GM23338 (cell line): ENCODE measurements at regions not wholly inside any gene's neighbourhood (a gene's known extent, or its start where the extent isn't known, plus 50 kb on each side); places are given as distances from the start of the nearest gene placed in this dataset.

Experiments
- CREB1 ChIP-seq: fragments of 250-450 bp; sonication (Bioruptor Pico); IDR thresholded peaks from 2 replicates; pipeline ENCODE4 v1.5.0; 2020; ENCODE audit warnings: low read depth, mild to moderate bottlenecking, moderate library complexity
- EZH2 ChIP-seq: fragments of 200-600 bp; sonication (generic); IDR thresholded peaks from one replicate; pipeline ENCODE4 v1.8.0; 2017; ENCODE audit warnings: antibody characterized with exemption, mild to moderate bottlenecking, low read depth; ENCODE audit not compliant: unreplicated experiment
- EZH2phosphoT487 ChIP-seq: fragments of 200-600 bp; sonication (generic); IDR thresholded peaks from one replicate; pipeline ENCODE4 v1.8.1; 2018; ENCODE audit warnings: antibody characterized with exemption; ENCODE audit not compliant: unreplicated experiment
- JUNB ChIP-seq: IDR thresholded peaks from one replicate; pipeline ENCODE4 v1.6.1; 2016; ENCODE audit warnings: antibody characterized with exemption; ENCODE audit not compliant: unreplicated experiment
- POLR2AphosphoS5 ChIP-seq: IDR thresholded peaks from 2 replicates; pipeline ENCODE4 v1.6.1; 2016; ENCODE audit warnings: antibody characterized with exemption, low read depth
- STAT1 ChIP-seq: IDR thresholded peaks from one replicate; pipeline ENCODE4 v1.6.1; 2016; ENCODE audit warnings: antibody characterized with exemption; ENCODE audit not compliant: unreplicated experiment
- ZNF114 ChIP-seq: fragments of 250-450 bp; sonication (Bioruptor Pico); IDR thresholded peaks from 2 replicates; pipeline ENCODE4 v1.5.0; 2020; ENCODE audit warnings: mild to moderate bottlenecking, moderate library complexity
- ZNF331 ChIP-seq: fragments of 250-450 bp; sonication (Bioruptor Pico); IDR thresholded peaks from 2 replicates; pipeline ENCODE4 v1.5.0; 2020; ENCODE audit warnings: low read depth, mild to moderate bottlenecking, moderate library complexity
- TF ChIP-seq, protein P1 (sequence below), 2 experiments: fragments of 200-600 bp in 1 of 2; sonication (generic) in 1 of 2; conservative IDR thresholded peaks; 2 replicates each; pipeline versions ENCODE4 v1.5.1 to v1.6.1; 2016 to 2017; ENCODE audit warnings: antibody characterized with exemption in 2 of 2, low read depth in 2 of 2, mild to moderate bottlenecking in 2 of 2, moderate library complexity in 1 of 2
- TF ChIP-seq, protein P2 (sequence below): IDR thresholded peaks from 2 replicates; pipeline ENCODE4 v1.6.1; 2016; ENCODE audit warnings: antibody characterized with exemption
- TF ChIP-seq, protein P3 (sequence below): IDR thresholded peaks from one replicate; pipeline ENCODE4 v1.6.1; 2018; ENCODE audit warnings: antibody characterized with exemption; ENCODE audit not compliant: unreplicated experiment
- TF ChIP-seq, protein P4 (sequence below): fragments of 250-450 bp; sonication (Bioruptor Pico); IDR thresholded peaks from 2 replicates; pipeline ENCODE4 v1.5.0; 2020; ENCODE audit warnings: mild to moderate bottlenecking, moderate library complexity

DNA sequence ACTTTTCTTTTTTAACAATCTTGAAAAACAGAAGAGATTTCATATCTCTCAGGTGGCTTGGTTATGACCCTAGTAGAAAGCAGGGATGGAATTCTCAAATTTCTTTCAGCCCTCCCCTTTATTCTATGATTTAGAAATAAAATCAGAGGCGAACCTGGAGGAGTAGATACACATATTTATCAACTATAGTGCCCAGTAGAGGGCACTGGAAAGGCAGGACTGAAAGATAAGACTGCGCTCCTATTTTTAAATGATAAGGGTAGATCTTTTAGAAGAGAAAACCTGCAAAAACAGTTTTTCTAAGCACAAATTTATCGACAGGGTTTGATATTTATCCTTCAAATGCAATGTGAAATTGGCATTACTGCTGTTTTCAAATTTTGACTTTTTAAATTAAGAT lies 1296.6 kb downstream of the EPHA7 start:
- TF ChIP-seq, protein P1, sequence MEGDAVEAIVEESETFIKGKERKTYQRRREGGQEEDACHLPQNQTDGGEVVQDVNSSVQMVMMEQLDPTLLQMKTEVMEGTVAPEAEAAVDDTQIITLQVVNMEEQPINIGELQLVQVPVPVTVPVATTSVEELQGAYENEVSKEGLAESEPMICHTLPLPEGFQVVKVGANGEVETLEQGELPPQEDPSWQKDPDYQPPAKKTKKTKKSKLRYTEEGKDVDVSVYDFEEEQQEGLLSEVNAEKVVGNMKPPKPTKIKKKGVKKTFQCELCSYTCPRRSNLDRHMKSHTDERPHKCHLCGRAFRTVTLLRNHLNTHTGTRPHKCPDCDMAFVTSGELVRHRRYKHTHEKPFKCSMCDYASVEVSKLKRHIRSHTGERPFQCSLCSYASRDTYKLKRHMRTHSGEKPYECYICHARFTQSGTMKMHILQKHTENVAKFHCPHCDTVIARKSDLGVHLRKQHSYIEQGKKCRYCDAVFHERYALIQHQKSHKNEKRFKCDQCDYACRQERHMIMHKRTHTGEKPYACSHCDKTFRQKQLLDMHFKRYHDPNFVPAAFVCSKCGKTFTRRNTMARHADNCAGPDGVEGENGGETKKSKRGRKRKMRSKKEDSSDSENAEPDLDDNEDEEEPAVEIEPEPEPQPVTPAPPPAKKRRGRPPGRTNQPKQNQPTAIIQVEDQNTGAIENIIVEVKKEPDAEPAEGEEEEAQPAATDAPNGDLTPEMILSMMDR (conservative IDR thresholded peaks at IDR 0.05; ENCODE audit: low read depth in 2 of 2) = peak; percentile 55 to 67
- TF ChIP-seq POLR2AphosphoS5 = no peak
- TF ChIP-seq JUNB = no peak
- TF ChIP-seq EZH2 = no peak
- no peak for TF ChIP-seq EZH2phosphoT487
- no peak for TF ChIP-seq CREB1 (CRISPR knock-in tag)
- TF ChIP-seq ZNF331 (CRISPR knock-in tag) = no peak
- TF ChIP-seq, protein P2, sequence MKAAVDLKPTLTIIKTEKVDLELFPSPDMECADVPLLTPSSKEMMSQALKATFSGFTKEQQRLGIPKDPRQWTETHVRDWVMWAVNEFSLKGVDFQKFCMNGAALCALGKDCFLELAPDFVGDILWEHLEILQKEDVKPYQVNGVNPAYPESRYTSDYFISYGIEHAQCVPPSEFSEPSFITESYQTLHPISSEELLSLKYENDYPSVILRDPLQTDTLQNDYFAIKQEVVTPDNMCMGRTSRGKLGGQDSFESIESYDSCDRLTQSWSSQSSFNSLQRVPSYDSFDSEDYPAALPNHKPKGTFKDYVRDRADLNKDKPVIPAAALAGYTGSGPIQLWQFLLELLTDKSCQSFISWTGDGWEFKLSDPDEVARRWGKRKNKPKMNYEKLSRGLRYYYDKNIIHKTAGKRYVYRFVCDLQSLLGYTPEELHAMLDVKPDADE = no peak
- TF ChIP-seq ZNF114 = no peak
- TF ChIP-seq, protein P3, sequence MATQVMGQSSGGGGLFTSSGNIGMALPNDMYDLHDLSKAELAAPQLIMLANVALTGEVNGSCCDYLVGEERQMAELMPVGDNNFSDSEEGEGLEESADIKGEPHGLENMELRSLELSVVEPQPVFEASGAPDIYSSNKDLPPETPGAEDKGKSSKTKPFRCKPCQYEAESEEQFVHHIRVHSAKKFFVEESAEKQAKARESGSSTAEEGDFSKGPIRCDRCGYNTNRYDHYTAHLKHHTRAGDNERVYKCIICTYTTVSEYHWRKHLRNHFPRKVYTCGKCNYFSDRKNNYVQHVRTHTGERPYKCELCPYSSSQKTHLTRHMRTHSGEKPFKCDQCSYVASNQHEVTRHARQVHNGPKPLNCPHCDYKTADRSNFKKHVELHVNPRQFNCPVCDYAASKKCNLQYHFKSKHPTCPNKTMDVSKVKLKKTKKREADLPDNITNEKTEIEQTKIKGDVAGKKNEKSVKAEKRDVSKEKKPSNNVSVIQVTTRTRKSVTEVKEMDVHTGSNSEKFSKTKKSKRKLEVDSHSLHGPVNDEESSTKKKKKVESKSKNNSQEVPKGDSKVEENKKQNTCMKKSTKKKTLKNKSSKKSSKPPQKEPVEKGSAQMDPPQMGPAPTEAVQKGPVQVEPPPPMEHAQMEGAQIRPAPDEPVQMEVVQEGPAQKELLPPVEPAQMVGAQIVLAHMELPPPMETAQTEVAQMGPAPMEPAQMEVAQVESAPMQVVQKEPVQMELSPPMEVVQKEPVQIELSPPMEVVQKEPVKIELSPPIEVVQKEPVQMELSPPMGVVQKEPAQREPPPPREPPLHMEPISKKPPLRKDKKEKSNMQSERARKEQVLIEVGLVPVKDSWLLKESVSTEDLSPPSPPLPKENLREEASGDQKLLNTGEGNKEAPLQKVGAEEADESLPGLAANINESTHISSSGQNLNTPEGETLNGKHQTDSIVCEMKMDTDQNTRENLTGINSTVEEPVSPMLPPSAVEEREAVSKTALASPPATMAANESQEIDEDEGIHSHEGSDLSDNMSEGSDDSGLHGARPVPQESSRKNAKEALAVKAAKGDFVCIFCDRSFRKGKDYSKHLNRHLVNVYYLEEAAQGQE = no peak
- TF ChIP-seq STAT1 = no peak
- TF ChIP-seq, protein P4, sequence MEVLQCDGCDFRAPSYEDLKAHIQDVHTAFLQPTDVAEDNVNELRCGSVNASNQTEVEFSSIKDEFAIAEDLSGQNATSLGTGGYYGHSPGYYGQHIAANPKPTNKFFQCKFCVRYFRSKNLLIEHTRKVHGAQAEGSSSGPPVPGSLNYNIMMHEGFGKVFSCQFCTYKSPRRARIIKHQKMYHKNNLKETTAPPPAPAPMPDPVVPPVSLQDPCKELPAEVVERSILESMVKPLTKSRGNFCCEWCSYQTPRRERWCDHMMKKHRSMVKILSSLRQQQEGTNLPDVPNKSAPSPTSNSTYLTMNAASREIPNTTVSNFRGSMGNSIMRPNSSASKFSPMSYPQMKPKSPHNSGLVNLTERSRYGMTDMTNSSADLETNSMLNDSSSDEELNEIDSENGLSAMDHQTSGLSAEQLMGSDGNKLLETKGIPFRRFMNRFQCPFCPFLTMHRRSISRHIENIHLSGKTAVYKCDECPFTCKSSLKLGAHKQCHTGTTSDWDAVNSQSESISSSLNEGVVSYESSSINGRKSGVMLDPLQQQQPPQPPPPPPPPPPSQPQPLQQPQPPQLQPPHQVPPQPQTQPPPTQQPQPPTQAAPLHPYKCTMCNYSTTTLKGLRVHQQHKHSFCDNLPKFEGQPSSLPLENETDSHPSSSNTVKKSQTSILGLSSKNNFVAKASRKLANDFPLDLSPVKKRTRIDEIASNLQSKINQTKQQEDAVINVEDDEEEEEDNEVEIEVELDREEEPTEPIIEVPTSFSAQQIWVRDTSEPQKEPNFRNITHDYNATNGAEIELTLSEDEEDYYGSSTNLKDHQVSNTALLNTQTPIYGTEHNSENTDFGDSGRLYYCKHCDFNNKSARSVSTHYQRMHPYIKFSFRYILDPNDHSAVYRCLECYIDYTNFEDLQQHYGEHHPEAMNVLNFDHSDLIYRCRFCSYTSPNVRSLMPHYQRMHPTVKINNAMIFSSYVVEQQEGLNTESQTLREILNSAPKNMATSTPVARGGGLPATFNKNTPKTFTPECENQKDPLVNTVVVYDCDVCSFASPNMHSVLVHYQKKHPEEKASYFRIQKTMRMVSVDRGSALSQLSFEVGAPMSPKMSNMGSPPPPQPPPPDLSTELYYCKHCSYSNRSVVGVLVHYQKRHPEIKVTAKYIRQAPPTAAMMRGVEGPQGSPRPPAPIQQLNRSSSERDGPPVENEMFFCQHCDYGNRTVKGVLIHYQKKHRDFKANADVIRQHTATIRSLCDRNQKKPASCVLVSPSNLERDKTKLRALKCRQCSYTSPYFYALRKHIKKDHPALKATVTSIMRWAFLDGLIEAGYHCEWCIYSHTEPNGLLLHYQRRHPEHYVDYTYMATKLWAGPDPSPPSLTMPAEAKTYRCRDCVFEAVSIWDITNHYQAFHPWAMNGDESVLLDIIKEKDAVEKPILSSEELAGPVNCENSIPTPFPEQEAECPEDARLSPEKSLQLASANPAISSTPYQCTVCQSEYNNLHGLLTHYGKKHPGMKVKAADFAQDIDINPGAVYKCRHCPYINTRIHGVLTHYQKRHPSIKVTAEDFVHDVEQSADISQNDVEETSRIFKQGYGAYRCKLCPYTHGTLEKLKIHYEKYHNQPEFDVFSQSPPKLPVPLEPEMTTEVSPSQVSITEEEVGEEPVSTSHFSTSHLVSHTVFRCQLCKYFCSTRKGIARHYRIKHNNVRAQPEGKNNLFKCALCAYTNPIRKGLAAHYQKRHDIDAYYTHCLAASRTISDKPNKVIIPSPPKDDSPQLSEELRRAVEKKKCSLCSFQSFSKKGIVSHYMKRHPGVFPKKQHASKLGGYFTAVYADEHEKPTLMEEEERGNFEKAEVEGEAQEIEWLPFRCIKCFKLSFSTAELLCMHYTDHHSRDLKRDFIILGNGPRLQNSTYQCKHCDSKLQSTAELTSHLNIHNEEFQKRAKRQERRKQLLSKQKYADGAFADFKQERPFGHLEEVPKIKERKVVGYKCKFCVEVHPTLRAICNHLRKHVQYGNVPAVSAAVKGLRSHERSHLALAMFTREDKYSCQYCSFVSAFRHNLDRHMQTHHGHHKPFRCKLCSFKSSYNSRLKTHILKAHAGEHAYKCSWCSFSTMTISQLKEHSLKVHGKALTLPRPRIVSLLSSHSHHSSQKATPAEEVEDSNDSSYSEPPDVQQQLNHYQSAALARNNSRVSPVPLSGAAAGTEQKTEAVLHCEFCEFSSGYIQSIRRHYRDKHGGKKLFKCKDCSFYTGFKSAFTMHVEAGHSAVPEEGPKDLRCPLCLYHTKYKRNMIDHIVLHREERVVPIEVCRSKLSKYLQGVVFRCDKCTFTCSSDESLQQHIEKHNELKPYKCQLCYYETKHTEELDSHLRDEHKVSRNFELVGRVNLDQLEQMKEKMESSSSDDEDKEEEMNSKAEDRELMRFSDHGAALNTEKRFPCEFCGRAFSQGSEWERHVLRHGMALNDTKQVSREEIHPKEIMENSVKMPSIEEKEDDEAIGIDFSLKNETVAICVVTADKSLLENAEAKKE (CRISPR knock-in tag) = no peak
